ENCODE measurements at regions not wholly inside any gene's neighbourhood (a gene's known extent, or its start where the extent isn't known, plus 50 kb on each side); places are given as distances from the start of the nearest gene placed in this dataset.

- peak; percentile 19 for DNase-seq (ENCODE audit: low spot score)
- Histone ChIP-seq H3K4me1 (ENCODE audit: control insufficient read depth in 4 of 4, insufficient read depth in 4 of 4, low read length in 3 of 4) (no peaks in the 10 kb centered on the region), H3K9me3 (ENCODE audit: control insufficient read depth in 4 of 4, low read length in 3 of 4) (no peaks in the 10 kb centered on the region), H3K4me3 (ENCODE audit: low read depth in 1 of 3, low read length in 3 of 3) (no peak overlapping the region), H3K9ac (ENCODE audit: low read depth in 1 of 2, low read length in 2 of 2) (no peak overlapping the region), H3K27ac (ENCODE audit: low read depth in 1 of 2, low read length in 2 of 2) (no peak overlapping the region), H3K27me3 (ENCODE audit: control insufficient read depth in 4 of 4, insufficient read depth in 4 of 4, low read length in 3 of 4) (no peaks in the 10 kb centered on the region), H3K36me3 (ENCODE audit: control insufficient read depth in 4 of 4, insufficient read depth in 3 of 4, low read depth in 1 of 4, low read length in 3 of 4) (no peaks in the 10 kb centered on the region)
- 77% methylated on average over 10 of the region's 10 CpGs for WGBS
- TF ChIP-seq JUND (IDR thresholded peaks at IDR 0.05): no peak
- no peak for TF ChIP-seq ZBTB33 (IDR thresholded peaks at IDR 0.05)
- TF ChIP-seq FOXA1 (IDR thresholded peaks at IDR 0.05): no peak
- no peak for TF ChIP-seq SP1 (IDR thresholded peaks at IDR 0.05)
- no peak for TF ChIP-seq HNF4A (conservative IDR thresholded peaks at IDR 0.05)
- TF ChIP-seq, protein P1, sequence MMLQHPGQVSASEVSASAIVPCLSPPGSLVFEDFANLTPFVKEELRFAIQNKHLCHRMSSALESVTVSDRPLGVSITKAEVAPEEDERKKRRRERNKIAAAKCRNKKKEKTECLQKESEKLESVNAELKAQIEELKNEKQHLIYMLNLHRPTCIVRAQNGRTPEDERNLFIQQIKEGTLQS (IDR thresholded peaks at IDR 0.05): no peak
- TF ChIP-seq HNF4G (IDR thresholded peaks at IDR 0.05): no peak
- TF ChIP-seq CTCF (IDR thresholded peaks at IDR 0.05; ENCODE audit: low read depth, low read length, missing input control): no peak
- TF ChIP-seq REST (IDR thresholded peaks at IDR 0.05): no peak
- no peak for TF ChIP-seq EGR1 (IDR thresholded peaks at IDR 0.05; ENCODE audit: low read depth in 2 of 2)
- no peak for TF ChIP-seq FOXA2 (IDR thresholded peaks at IDR 0.05)
- TF ChIP-seq RXRA (IDR thresholded peaks at IDR 0.05): no peak
- no peak for TF ChIP-seq GABPA (IDR thresholded peaks at IDR 0.05 in 1 of 2, conservative IDR thresholded peaks at IDR 0.05 in 1 of 2)
- TF ChIP-seq NR2F2 (IDR thresholded peaks at IDR 0.05): no peak
- no peak for TF ChIP-seq YY1 (IDR thresholded peaks at IDR 0.05)
- no peak for TF ChIP-seq TAF1 (conservative IDR thresholded peaks at IDR 0.05)
- no peak for TF ChIP-seq RAD21 (IDR thresholded peaks at IDR 0.05)
- no peak for TF ChIP-seq MAX (IDR thresholded peaks at IDR 0.05)
Observed at GRCh38 chr10:43942096-43942850, 293.6 kb upstream of the ZNF32 start.

Data from liver (tissue), 8 donors.